ENCODE measurements at regions not wholly inside any gene's neighbourhood (a gene's known extent, or its start where the extent isn't known, plus 50 kb on each side); places are given as distances from the start of the nearest gene placed in this dataset.
"Not testable (repeated sequence)": the region's sequence is repeated elsewhere in the genome, so short reads cannot be mapped to it uniquely, and the experiment has no call there.

- H3K4me3 ChIP-seq (ENCODE audit: low read length): no peak overlapping the region
- no peaks in the 10 kb centered on the region for H3K27me3 ChIP-seq (ENCODE audit: insufficient read depth, low read length, poor library complexity)
- H3K36me3 ChIP-seq (ENCODE audit: control insufficient read depth, insufficient read depth, low read length): no peaks in the 10 kb centered on the region
- H3K79me1 ChIP-seq (ENCODE audit: low read length): no peaks in the 10 kb centered on the region
- H2BK5ac ChIP-seq (ENCODE audit: low read length): no peak overlapping the region
- no peak overlapping the region for H3K4ac ChIP-seq (ENCODE audit: low read depth, low read length)
- H3K18ac ChIP-seq (ENCODE audit: low read length): no peak overlapping the region
- no peak overlapping the region for H3K27ac ChIP-seq (ENCODE audit: low read depth, low read length)
- H3K23ac ChIP-seq (ENCODE audit: low read length): no peak overlapping the region
- WGBS (ENCODE audit: extremely low coverage, insufficient coverage, low lambda C conversion rate): no CpG with 5 or more reads among the region's 2 CpGs
- no peak overlapping the region for H4K8ac ChIP-seq (ENCODE audit: low read depth, low read length)
- no peak overlapping the region for H3K56ac ChIP-seq (ENCODE audit: low read length)
- H3K79me2 ChIP-seq (ENCODE audit: control insufficient read depth, insufficient read depth, low read length): no peaks in the 10 kb centered on the region
- no peak overlapping the region for H3K4me2 ChIP-seq (ENCODE audit: low read length)
- H4K5ac ChIP-seq (ENCODE audit: low read length): no peak overlapping the region
- H2BK15ac ChIP-seq (replicated peaks; ENCODE audit: low read depth): no peak overlapping the region
- no peaks in the 10 kb centered on the region for H3K4me1 ChIP-seq (ENCODE audit: control insufficient read depth, low read depth, low read length)
- no peak overlapping the region for H2AK5ac ChIP-seq (ENCODE audit: low read length)
- no peak for DNase-seq
- no peak overlapping the region for H2BK120ac ChIP-seq (ENCODE audit: low read depth, low read length)
- no peak overlapping the region for H3K9ac ChIP-seq (ENCODE audit: low read length)
Measured at GRCh38 chr11:109514313-109515018, 92.5 kb downstream of the C11orf87 start.

- Histone ChIP-seq H3K79me1 (ENCODE audit: low read length) (no peaks in the 10 kb centered on the region), H3K56ac (ENCODE audit: low read length) (no peak overlapping the region), H3K18ac (ENCODE audit: low read length) (no peak overlapping the region), H3K4me3 (ENCODE audit: low read length) (no peak overlapping the region), H3K23ac (ENCODE audit: low read length) (no peak overlapping the region), H4K8ac (ENCODE audit: low read depth, low read length) (no peak overlapping the region), H3K27me3 (ENCODE audit: insufficient read depth, low read length, poor library complexity) (no peaks in the 10 kb centered on the region), H3K79me2 (ENCODE audit: control insufficient read depth, insufficient read depth, low read length) (no peaks in the 10 kb centered on the region), H2BK15ac (replicated peaks; ENCODE audit: low read depth) (no peak overlapping the region), H3K4me2 (ENCODE audit: low read length) (no peak overlapping the region), H3K36me3 (ENCODE audit: control insufficient read depth, insufficient read depth, low read length) (no peaks in the 10 kb centered on the region), H3K4ac (ENCODE audit: low read depth, low read length) (no peak overlapping the region), H4K5ac (ENCODE audit: low read length) (no peak overlapping the region), H2BK120ac (ENCODE audit: low read depth, low read length) (no peak overlapping the region), H2BK5ac (ENCODE audit: low read length) (no peak overlapping the region), H3K4me1 (ENCODE audit: control insufficient read depth, low read depth, low read length) (no peaks in the 10 kb centered on the region), H3K9ac (ENCODE audit: low read length) (no peak overlapping the region), H2AK5ac (ENCODE audit: low read length) (no peak overlapping the region), H3K27ac (ENCODE audit: low read depth, low read length) (no peak overlapping the region)
- DNase-seq: no peak
- WGBS (ENCODE audit: extremely low coverage, insufficient coverage, low lambda C conversion rate): no CpG with 5 or more reads among the region's 2 CpGs
Measured at GRCh38 chr11:109519253-109519652, 97.3 kb downstream of the C11orf87 start.

- H3K27me3 ChIP-seq (ENCODE audit: insufficient read depth, low read length, poor library complexity): no peaks in the 10 kb centered on the region
- no CpG with 5 or more reads among the region's 1 CpG for WGBS (ENCODE audit: extremely low coverage, insufficient coverage, low lambda C conversion rate)
- H3K4me2 ChIP-seq (ENCODE audit: low read length): no peak overlapping the region
Measured at GRCh38 chr11:109521571-109522086, 99.6 kb downstream of the C11orf87 start.

GRCh38 chr11:109522116-109522755 is 100.2 kb downstream of the C11orf87 start:
- DNase-seq: no peak
- Histone ChIP-seq H2BK120ac (ENCODE audit: low read depth, low read length) (no peak overlapping the region), H3K27ac (ENCODE audit: low read depth, low read length) (no peak overlapping the region), H3K18ac (ENCODE audit: low read length) (no peak overlapping the region), H2AK5ac (ENCODE audit: low read length) (no peak overlapping the region), H3K4me2 (ENCODE audit: low read length) (no peak overlapping the region), H3K23ac (ENCODE audit: low read length) (no peak overlapping the region), H3K4ac (ENCODE audit: low read depth, low read length) (no peak overlapping the region), H3K4me1 (ENCODE audit: control insufficient read depth, low read depth, low read length) (no peaks in the 10 kb centered on the region), H3K79me2 (ENCODE audit: control insufficient read depth, insufficient read depth, low read length) (no peaks in the 10 kb centered on the region), H3K56ac (ENCODE audit: low read length) (no peak overlapping the region), H4K8ac (ENCODE audit: low read depth, low read length) (no peak overlapping the region), H3K79me1 (ENCODE audit: low read length) (no peaks in the 10 kb centered on the region), H3K36me3 (ENCODE audit: control insufficient read depth, insufficient read depth, low read length) (no peaks in the 10 kb centered on the region), H3K4me3 (ENCODE audit: low read length) (no peak overlapping the region), H3K9ac (ENCODE audit: low read length) (no peak overlapping the region), H2BK5ac (ENCODE audit: low read length) (no peak overlapping the region), H3K27me3 (ENCODE audit: insufficient read depth, low read length, poor library complexity) (no peaks in the 10 kb centered on the region), H2BK15ac (replicated peaks; ENCODE audit: low read depth) (no peak overlapping the region), H4K5ac (ENCODE audit: low read length) (no peak overlapping the region)
- no CpG with 5 or more reads among the region's 2 CpGs for WGBS (ENCODE audit: extremely low coverage, insufficient coverage, low lambda C conversion rate)

More at GRCh38 chr11:109521571-109522086, 99.6 kb downstream of the C11orf87 start:
- Histone ChIP-seq H2BK15ac (replicated peaks; ENCODE audit: low read depth) (no peak overlapping the region), H2BK120ac (ENCODE audit: low read depth, low read length) (no peak overlapping the region), H3K27ac (ENCODE audit: low read depth, low read length) (no peak overlapping the region), H3K4me3 (ENCODE audit: low read length) (no peak overlapping the region), H2AK5ac (ENCODE audit: low read length) (no peak overlapping the region), H3K4me1 (ENCODE audit: control insufficient read depth, low read depth, low read length) (no peaks in the 10 kb centered on the region), H3K36me3 (ENCODE audit: control insufficient read depth, insufficient read depth, low read length) (no peaks in the 10 kb centered on the region), H3K79me1 (ENCODE audit: low read length) (no peaks in the 10 kb centered on the region), H3K9ac (ENCODE audit: low read length) (no peak overlapping the region), H3K23ac (ENCODE audit: low read length) (no peak overlapping the region), H3K79me2 (ENCODE audit: control insufficient read depth, insufficient read depth, low read length) (no peaks in the 10 kb centered on the region), H3K56ac (ENCODE audit: low read length) (no peak overlapping the region), H4K5ac (ENCODE audit: low read length) (no peak overlapping the region), H3K18ac (ENCODE audit: low read length) (no peak overlapping the region), H2BK5ac (ENCODE audit: low read length) (no peak overlapping the region), H4K8ac (ENCODE audit: low read depth, low read length) (no peak overlapping the region), H3K4ac (ENCODE audit: low read depth, low read length) (no peak overlapping the region)
- DNase-seq: no peak

- H3K4me1 ChIP-seq (ENCODE audit: control insufficient read depth, low read depth, low read length); H3K79me2 ChIP-seq (ENCODE audit: control insufficient read depth, insufficient read depth, low read length); H2BK5ac ChIP-seq (ENCODE audit: low read length); H3K4me3 ChIP-seq (ENCODE audit: low read length); H3K27me3 ChIP-seq (ENCODE audit: insufficient read depth, low read length, poor library complexity); H3K18ac ChIP-seq (ENCODE audit: low read length); H4K8ac ChIP-seq (ENCODE audit: low read depth, low read length); H2AK5ac ChIP-seq (ENCODE audit: low read length); H3K56ac ChIP-seq (ENCODE audit: low read length); H3K27ac ChIP-seq (ENCODE audit: low read depth, low read length); H3K79me1 ChIP-seq (ENCODE audit: low read length); H3K36me3 ChIP-seq (ENCODE audit: control insufficient read depth, insufficient read depth, low read length); DNase-seq; H2BK120ac ChIP-seq (ENCODE audit: low read depth, low read length); H3K9ac ChIP-seq (ENCODE audit: low read length); H4K5ac ChIP-seq (ENCODE audit: low read length); H2BK15ac ChIP-seq (replicated peaks; ENCODE audit: low read depth); H3K4me2 ChIP-seq (ENCODE audit: low read length); H3K4ac ChIP-seq (ENCODE audit: low read depth, low read length); H3K23ac ChIP-seq (ENCODE audit: low read length): not testable (repeated sequence)
- no CpG with 5 or more reads among the region's 7 CpGs for WGBS (ENCODE audit: extremely low coverage, insufficient coverage, low lambda C conversion rate)
Measured at GRCh38 chr11:109525636-109526035, 103.6 kb downstream of the C11orf87 start.

All from mesendoderm (in vitro differentiated cells).